Brain microvascular endothelial cell (primary cell): ENCODE measurements at regions not wholly inside any gene's neighbourhood (a gene's known extent, or its start where the extent isn't known, plus 50 kb on each side); places are given as distances from the start of the nearest gene placed in this dataset.

Source experiments
- DNase-seq: peaks from one replicate; pipeline ENCODE4 v3.0.0-alpha.2; 2020
- H3K27ac ChIP-seq: fragments of 250-450 bp; sonication (Bioruptor Pico); 2 replicates; pipeline ENCODE4 v1.5.1; 2020; ENCODE audit warnings: mild to moderate bottlenecking, moderate library complexity
- H3K27me3 ChIP-seq: fragments of 250-450 bp; sonication (Bioruptor Pico); replicated peaks from 2 replicates; pipeline ENCODE4 v1.5.1; 2020; ENCODE audit warnings: mild to moderate bottlenecking
- H3K36me3 ChIP-seq: fragments of 250-450 bp; sonication (Bioruptor Pico); replicated peaks from 2 replicates; pipeline ENCODE4 v1.5.1; 2020; ENCODE audit warnings: mild to moderate bottlenecking
- H3K4me3 ChIP-seq: 2 replicates; pipeline ENCODE4 v1.5.1; 2011; ENCODE audit warnings: low read depth, mild to moderate bottlenecking, control low read depth, low read length, moderate library complexity
- in situ Hi-C: cut with HindIII; loops from 2 replicates; pipeline ENCODE4 v1.10.0; 2017; ENCODE audit warnings: low sequenced_read_pairs, low pct_ligation_motif_present
- TF ChIP-seq, protein P1 (sequence below): IDR thresholded peaks from 2 replicates; pipeline ENCODE4 v1.5.1; 2011; ENCODE audit warnings: low read depth, mild to moderate bottlenecking, moderate library complexity, low read length, control low read depth, inconsistent platforms; ENCODE audit errors: missing control alignments

DNA sequence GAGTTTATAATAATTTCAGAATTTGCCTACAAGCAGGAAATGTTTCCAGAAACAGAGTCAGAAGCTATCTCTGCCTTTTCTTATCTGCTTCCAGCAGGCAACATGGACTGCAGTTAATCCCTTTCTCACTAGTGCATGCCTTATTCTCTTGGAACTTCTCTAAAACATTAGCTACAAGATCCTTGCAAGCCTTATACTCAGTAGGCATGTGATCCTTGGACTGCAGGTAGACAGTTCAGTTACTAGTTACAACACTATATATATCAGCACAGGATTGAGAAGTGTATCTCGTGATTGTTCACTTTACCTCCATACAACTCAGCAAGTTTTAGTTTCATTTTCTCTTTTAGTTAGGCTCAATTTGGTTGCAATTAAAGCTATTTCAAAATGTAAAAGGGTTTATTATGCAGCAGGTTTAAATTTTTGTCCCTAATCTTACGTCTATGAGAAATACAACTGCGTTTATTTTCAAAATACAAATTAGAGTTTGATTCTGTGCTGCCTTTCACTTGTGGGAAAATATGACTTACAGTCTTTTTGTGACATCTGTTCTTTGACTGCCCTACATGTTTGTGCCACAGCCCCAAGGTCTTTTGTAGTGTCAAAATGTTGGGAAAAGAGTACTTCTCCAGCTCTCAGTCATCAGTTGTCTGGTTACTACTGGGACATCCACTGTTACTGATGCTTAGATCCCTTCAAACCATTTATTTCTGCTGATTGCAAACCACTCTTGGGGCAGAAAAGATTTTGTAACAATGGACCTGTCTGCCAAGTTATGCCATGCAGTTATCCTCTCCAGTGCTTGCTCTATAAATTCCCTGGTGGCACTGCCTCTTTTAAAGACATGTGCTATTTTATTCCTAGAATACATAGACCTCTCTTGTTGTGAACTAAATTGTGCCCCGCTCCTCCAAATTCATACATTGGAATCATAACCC lies 709.0 kb upstream of the FOXG1 start:
- H3K4me3 ChIP-seq, result no peak overlapping the region
- TF ChIP-seq, protein P1, sequence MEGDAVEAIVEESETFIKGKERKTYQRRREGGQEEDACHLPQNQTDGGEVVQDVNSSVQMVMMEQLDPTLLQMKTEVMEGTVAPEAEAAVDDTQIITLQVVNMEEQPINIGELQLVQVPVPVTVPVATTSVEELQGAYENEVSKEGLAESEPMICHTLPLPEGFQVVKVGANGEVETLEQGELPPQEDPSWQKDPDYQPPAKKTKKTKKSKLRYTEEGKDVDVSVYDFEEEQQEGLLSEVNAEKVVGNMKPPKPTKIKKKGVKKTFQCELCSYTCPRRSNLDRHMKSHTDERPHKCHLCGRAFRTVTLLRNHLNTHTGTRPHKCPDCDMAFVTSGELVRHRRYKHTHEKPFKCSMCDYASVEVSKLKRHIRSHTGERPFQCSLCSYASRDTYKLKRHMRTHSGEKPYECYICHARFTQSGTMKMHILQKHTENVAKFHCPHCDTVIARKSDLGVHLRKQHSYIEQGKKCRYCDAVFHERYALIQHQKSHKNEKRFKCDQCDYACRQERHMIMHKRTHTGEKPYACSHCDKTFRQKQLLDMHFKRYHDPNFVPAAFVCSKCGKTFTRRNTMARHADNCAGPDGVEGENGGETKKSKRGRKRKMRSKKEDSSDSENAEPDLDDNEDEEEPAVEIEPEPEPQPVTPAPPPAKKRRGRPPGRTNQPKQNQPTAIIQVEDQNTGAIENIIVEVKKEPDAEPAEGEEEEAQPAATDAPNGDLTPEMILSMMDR, result no peak
- no peak for DNase-seq
- in situ Hi-C loops, result no loop called here
- H3K36me3 ChIP-seq, result no peaks in the 10 kb centered on the region
- H3K27ac ChIP-seq, result no peak overlapping the region
- no peaks in the 10 kb centered on the region for H3K27me3 ChIP-seq

DNA sequence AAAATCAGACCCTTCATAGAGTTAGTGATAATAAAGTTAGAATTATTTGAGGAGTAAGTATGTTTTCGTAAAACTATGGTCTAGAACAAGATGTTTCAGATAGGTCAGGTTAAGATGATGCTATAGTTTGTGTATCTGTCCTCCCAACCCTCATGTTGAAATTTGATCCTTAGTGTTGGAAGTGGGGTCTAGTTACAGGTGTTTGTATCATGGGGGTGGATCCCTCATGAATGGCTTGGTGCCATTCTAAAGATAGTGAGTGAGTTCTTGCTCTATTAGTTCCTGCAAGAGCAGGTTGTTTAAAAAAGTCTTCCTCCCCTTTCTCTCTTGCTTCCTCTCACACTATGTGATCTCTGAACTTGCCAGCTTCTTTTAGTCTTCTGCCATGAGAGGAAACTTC lies 707.3 kb upstream of the FOXG1 start:
- Histone ChIP-seq H3K27me3 (no peaks in the 10 kb centered on the region), H3K36me3 (no peaks in the 10 kb centered on the region), H3K4me3 (no peak overlapping the region), H3K27ac (no peak overlapping the region)
- in situ Hi-C loops, result no loop called here
- TF ChIP-seq, protein P1, result no peak
- no peak for DNase-seq

DNA sequence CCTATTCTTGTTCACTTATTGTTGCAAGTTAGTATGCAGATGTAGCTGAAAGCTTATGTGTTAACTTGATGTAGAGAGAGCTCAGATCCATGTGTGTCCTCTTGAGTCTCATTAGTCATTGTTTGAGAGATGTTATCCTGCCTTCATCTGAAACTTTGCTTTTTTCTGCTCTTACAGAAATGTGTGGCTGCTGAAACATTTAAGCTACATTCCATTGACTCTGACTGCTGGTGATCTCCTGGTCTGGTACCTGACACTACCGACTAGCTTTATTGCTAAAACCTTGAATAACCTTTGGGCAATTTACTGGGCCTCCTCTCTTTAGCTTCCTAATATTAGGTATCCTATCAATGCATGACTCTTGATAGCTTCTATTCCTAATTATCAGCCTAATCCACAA lies 705.6 kb upstream of the FOXG1 start:
- in situ Hi-C loops, result no loop called here

DNA sequence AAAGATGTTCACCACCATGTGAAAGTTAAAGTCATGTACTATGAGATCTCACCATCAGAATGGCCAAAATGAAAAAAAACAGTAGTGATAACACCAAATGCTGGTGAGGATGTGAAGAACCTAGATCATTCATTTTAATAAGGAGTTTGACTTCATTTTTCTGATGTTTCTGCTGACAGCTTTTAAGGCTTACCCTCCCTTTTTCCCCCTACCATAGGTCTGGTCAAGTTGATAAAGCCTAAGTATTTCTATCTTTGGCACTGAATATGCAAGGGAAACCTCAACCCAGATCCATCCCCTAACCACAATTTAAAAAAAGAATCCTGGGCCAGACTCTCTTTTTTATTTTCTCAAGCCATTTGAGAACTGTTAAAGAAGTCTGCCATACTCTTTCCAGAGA lies 689.6 kb upstream of the FOXG1 start:
- no peaks in the 10 kb centered on the region for H3K36me3 ChIP-seq
- no peaks in the 10 kb centered on the region for H3K27me3 ChIP-seq
- in situ Hi-C loops, result no loop called here
- H3K4me3 ChIP-seq, result no peak overlapping the region
- H3K27ac ChIP-seq, result no peak overlapping the region
- TF ChIP-seq, protein P1, result no peak
- no peak for DNase-seq

More for the DNA sequence above, 705.6 kb upstream of the FOXG1 start:
- H3K36me3 ChIP-seq, result no peaks in the 10 kb centered on the region
- no peaks in the 10 kb centered on the region for H3K27me3 ChIP-seq
- no peak overlapping the region for H3K27ac ChIP-seq
- TF ChIP-seq, protein P1, result no peak
- H3K4me3 ChIP-seq, result no peak overlapping the region
- no peak for DNase-seq

DNA sequence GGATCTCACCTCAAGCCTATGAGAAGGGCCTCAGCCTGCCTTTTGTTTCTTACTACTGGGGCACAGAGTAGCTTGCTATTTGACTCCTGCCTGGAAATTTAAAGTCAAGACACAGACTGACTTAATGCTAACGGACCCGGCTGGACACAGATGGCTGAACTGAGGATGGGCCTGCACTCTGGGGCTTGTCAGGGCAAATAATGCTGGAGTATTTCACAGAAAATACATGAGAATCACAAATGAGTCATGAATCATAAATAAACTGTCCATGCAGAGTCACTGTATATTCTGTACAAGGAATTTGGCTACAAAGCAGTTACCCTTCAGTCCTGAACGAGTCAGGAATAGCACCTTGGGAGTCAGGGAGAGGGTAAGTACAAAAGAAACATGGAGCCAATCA lies 683.2 kb upstream of the FOXG1 start:
- DNase-seq, result no peak
- Histone ChIP-seq H3K27ac (no peak overlapping the region), H3K27me3 (no peaks in the 10 kb centered on the region), H3K4me3 (no peak overlapping the region), H3K36me3 (no peaks in the 10 kb centered on the region)
- TF ChIP-seq, protein P1, result no peak
- in situ Hi-C loops, result no loop called here
